ENCODE measurements at regions not wholly inside any gene's neighbourhood (a gene's known extent, or its start where the extent isn't known, plus 50 kb on each side); places are given as distances from the start of the nearest gene placed in this dataset.

- Histone ChIP-seq H4K20me1 (ENCODE audit: control insufficient read depth, extremely low read depth, insufficient read depth, low read length) (no peaks in the 10 kb centered on the region), H3K4me1 (ENCODE audit: control insufficient read depth, extremely low read depth, insufficient read depth, low read length) (no peaks in the 10 kb centered on the region), H3K36me3 (ENCODE audit: control insufficient read depth, insufficient read depth, low read length) (no peaks in the 10 kb centered on the region), H3K27me3 (ENCODE audit: control insufficient read depth, insufficient read depth, low read length) (no peaks in the 10 kb centered on the region), H3K27ac (ENCODE audit: insufficient read depth, low read length) (no peak overlapping the region), H3K79me2 (ENCODE audit: control insufficient read depth, insufficient read depth, low read length) (no peaks in the 10 kb centered on the region), H3K9ac (ENCODE audit: insufficient read depth, low read length) (no peak overlapping the region), H3K4me2 (ENCODE audit: extremely low read depth, insufficient read depth, low read length) (no peak overlapping the region), H3K4me3 (replicated peaks in 1 of 4; ENCODE audit: control extremely low read depth in 1 of 4, insufficient read depth in 1 of 4, low read depth in 3 of 4, low read length in 4 of 4) (no peak overlapping the region), H2AFZ (ENCODE audit: low read length) (no peak overlapping the region), H3K9me3 (ENCODE audit: control insufficient read depth, insufficient read depth, low read depth, low read length) (no peaks in the 10 kb centered on the region)
- DNase-seq (ENCODE audit: low read depth in 2 of 2): no peak
- TF ChIP-seq EZH2 (IDR thresholded peaks at IDR 0.05; ENCODE audit: low read length, missing control alignments): no peak
- no peak for TF ChIP-seq CTCF (conservative IDR thresholded peaks at IDR 0.05 in 1 of 2, IDR thresholded peaks at IDR 0.05 in 1 of 2; ENCODE audit: low read depth in 1 of 2, low read length in 2 of 2)
These were observed 173.2 kb upstream of the HDAC4 start for GRCh38 chr2:239574054-239574433.

- H3K36me3 ChIP-seq (ENCODE audit: control insufficient read depth, insufficient read depth, low read length): no peaks in the 10 kb centered on the region
- H3K4me2 ChIP-seq (ENCODE audit: extremely low read depth, insufficient read depth, low read length): no peak overlapping the region
- H3K27me3 ChIP-seq (ENCODE audit: control insufficient read depth, insufficient read depth, low read length): no peaks in the 10 kb centered on the region
- H3K4me1 ChIP-seq (ENCODE audit: control insufficient read depth, extremely low read depth, insufficient read depth, low read length): no peaks in the 10 kb centered on the region
- H3K9me3 ChIP-seq (ENCODE audit: control insufficient read depth, insufficient read depth, low read depth, low read length): no peaks in the 10 kb centered on the region
- no peak for TF ChIP-seq CTCF (conservative IDR thresholded peaks at IDR 0.05 in 1 of 2, IDR thresholded peaks at IDR 0.05 in 1 of 2; ENCODE audit: low read depth in 1 of 2, low read length in 2 of 2)
- no peak for TF ChIP-seq EZH2 (IDR thresholded peaks at IDR 0.05; ENCODE audit: low read length, missing control alignments)
- DNase-seq (ENCODE audit: low read depth in 2 of 2): no peak
- no peak overlapping the region for H2AFZ ChIP-seq (ENCODE audit: low read length)
- no peak overlapping the region for H3K4me3 ChIP-seq (replicated peaks in 1 of 4; ENCODE audit: control extremely low read depth in 1 of 4, insufficient read depth in 1 of 4, low read depth in 3 of 4, low read length in 4 of 4)
- no peaks in the 10 kb centered on the region for H3K79me2 ChIP-seq (ENCODE audit: control insufficient read depth, insufficient read depth, low read length)
- H3K27ac ChIP-seq (ENCODE audit: insufficient read depth, low read length): no peak overlapping the region
- H4K20me1 ChIP-seq (ENCODE audit: control insufficient read depth, extremely low read depth, insufficient read depth, low read length): no peaks in the 10 kb centered on the region
- H3K9ac ChIP-seq (ENCODE audit: insufficient read depth, low read length): no peak overlapping the region
These were observed 170.2 kb upstream of the HDAC4 start for GRCh38 chr2:239570971-239571520.

- H3K9ac ChIP-seq (ENCODE audit: insufficient read depth, low read length): no peak overlapping the region
- H3K4me2 ChIP-seq (ENCODE audit: extremely low read depth, insufficient read depth, low read length): no peak overlapping the region
- no peak overlapping the region for H2AFZ ChIP-seq (ENCODE audit: low read length)
- no peak for DNase-seq (ENCODE audit: low read depth in 2 of 2)
- no peaks in the 10 kb centered on the region for H3K27me3 ChIP-seq (ENCODE audit: control insufficient read depth, insufficient read depth, low read length)
- H3K79me2 ChIP-seq (ENCODE audit: control insufficient read depth, insufficient read depth, low read length): no peaks in the 10 kb centered on the region
- no peak overlapping the region for H3K4me3 ChIP-seq (replicated peaks in 1 of 4; ENCODE audit: control extremely low read depth in 1 of 4, insufficient read depth in 1 of 4, low read depth in 3 of 4, low read length in 4 of 4)
- H3K36me3 ChIP-seq (ENCODE audit: control insufficient read depth, insufficient read depth, low read length): no peaks in the 10 kb centered on the region
- no peaks in the 10 kb centered on the region for H3K4me1 ChIP-seq (ENCODE audit: control insufficient read depth, extremely low read depth, insufficient read depth, low read length)
- no peak for TF ChIP-seq EZH2 (IDR thresholded peaks at IDR 0.05; ENCODE audit: low read length, missing control alignments)
- no peak for TF ChIP-seq CTCF (conservative IDR thresholded peaks at IDR 0.05 in 1 of 2, IDR thresholded peaks at IDR 0.05 in 1 of 2; ENCODE audit: low read depth in 1 of 2, low read length in 2 of 2)
- no peaks in the 10 kb centered on the region for H4K20me1 ChIP-seq (ENCODE audit: control insufficient read depth, extremely low read depth, insufficient read depth, low read length)
- no peaks in the 10 kb centered on the region for H3K9me3 ChIP-seq (ENCODE audit: control insufficient read depth, insufficient read depth, low read depth, low read length)
- no peak overlapping the region for H3K27ac ChIP-seq (ENCODE audit: insufficient read depth, low read length)
These were observed 169.6 kb upstream of the HDAC4 start for GRCh38 chr2:239570216-239570925.
